GM21528 (cell line): ENCODE measurements at regions not wholly inside any gene's neighbourhood (a gene's known extent, or its start where the extent isn't known, plus 50 kb on each side); places are given as distances from the start of the nearest gene placed in this dataset.

Experiments used
- ATAC-seq: cut with Tn5 transposase; IDR thresholded peaks from one replicate; pipeline ENCODE4 v1.9.1; 2021; ENCODE audit warnings: mild to moderate bottlenecking, moderate library complexity; ENCODE audit not compliant: unreplicated experiment, low FRiP score

DNA sequence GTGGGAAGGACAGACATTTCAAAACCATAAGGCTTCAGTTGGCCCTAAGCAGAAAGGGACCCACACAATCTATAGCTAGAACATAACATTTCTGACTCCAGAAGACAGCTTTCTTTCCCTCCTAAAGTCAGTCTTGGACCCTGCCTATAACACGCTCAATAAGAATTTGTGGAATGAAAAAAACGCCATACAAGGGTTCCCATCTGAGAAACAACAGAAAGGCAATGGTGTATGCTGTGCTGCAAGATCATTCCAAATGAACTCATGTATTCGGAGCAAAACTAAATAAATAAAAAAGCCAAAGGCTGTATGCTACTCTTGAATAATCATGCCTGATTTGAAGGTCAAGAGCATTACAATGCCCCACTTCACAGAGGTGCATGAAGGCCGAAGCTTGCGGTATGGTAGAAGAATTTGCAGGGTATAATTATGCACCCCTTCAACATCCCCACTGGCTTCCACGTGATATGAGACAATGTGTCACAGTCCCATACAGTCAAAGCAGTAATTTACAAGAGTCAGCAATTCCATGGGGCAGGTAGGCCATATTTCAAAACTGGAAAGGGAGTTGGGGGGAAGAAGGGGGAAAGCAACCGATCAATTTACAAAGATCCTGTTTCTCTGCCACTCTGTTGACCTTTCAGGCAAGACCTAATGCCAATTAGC, 61.4 kb upstream of the SLC14A2 start:
- no peak for ATAC-seq

DNA sequence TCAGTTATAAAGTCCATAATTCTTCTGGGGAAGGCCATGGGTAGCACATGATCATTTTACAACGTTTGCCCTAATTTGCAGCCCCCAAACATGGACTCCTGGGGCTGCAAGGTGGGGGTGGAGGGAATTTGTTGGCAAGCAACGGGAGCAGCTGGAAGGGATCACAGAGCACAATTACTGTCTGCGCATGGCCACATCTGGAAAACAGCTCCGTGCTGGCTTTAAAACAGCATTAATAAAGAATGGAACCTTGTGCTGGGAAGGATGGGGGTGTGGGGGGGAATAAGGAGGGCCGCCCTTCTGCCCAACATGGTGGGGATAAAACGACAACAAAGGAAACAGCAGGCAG, 60.9 kb upstream of the SLC14A2 start:
- no peak for ATAC-seq

DNA sequence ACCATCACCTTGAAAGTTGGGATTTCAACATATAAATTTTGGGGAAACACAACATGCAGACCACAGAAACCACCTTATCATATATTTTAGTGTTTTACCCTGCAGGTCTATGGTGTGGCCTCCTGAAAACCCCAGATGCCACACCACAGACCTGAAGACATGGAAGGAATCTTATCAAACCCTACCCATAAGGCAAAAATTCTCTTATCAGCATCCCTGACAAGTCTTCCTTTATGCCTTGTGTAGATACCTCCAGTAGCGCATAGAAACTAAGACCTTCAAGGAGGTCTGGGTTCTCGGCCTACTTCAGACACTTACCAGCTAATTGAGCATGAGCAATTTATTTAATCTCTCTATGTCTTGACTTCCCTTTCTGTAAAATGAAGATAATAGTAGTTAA, 59.1 kb upstream of the SLC14A2 start:
- no peak for ATAC-seq

DNA sequence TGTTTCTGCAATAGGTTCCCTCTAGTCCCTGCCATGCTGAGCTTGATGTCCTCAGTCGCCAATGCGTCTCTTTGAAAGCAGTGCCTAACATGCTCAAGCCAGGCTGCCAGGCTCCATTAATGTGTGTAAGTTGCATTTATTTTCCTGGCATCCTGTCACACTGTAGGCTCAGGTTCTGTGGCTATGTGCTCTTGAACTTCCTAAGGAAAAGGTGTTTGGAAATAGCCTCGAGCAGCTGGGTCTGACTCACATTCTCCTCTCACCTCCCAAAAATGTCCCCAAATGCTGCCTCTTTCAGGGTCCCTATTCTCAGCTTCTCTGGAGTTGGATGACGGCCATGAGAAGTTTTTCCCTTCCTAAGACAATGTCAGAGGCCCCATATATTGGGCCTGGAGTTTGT, 58.0 kb upstream of the SLC14A2 start:
- no peak for ATAC-seq

DNA sequence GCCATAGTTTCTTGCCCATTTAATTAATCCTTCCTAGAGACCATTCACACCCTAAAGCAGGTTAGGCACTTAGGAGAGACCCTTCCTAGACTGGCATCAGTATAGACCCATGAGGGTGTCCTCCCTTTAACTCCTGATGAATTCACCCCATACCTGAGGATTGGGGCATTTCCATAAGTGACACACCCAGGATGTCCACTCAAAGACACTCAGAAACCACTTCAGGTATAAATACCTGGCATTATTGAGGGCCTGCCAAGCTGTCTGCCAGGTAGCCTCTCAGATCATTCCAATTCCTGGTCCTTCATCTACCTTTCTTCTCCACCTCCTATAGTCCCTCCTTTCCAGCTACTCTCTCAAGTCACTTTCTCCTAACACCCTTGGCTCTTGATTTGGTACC, 57.5 kb upstream of the SLC14A2 start:
- ATAC-seq = no peak

DNA sequence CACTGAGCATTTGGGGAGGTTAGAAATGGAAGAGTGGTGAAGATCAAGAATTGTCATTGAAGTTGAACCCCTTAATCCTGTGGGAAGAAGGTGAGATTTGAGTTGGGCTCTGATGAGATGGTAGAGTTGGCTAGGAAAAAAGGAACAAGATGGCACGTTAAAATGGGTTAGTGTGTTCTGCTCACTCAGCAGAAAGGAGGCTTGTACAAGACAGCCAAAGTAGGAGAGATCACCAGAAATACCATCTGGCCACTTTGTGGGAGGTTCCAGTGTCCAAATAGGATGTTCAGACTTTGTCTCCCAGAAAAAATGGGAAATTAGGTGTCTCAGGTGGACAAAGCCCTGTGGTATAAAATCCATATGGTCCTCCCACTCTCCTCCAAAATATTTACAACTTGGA, 56.0 kb upstream of the SLC14A2 start:
- ATAC-seq = no peak

DNA sequence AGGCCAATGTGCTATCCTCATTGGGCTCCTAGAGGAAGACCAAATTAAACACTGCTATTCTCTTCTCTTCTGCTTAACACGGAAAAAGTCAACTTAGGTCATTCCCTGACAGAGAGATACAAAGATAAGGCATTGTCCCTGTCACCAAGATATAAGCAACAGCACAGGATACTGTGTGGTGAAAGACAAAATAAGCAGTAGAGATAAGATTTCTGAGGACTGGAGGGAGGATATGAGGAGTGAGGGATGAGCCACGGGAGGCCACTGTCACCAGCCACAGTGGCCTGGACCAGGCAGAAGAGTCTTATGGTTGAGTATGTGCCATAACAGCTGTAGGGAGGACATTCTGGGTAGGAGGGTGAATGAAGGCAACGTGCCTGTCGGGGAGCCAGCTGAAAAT, 54.4 kb upstream of the SLC14A2 start:
- ATAC-seq = no peak

DNA sequence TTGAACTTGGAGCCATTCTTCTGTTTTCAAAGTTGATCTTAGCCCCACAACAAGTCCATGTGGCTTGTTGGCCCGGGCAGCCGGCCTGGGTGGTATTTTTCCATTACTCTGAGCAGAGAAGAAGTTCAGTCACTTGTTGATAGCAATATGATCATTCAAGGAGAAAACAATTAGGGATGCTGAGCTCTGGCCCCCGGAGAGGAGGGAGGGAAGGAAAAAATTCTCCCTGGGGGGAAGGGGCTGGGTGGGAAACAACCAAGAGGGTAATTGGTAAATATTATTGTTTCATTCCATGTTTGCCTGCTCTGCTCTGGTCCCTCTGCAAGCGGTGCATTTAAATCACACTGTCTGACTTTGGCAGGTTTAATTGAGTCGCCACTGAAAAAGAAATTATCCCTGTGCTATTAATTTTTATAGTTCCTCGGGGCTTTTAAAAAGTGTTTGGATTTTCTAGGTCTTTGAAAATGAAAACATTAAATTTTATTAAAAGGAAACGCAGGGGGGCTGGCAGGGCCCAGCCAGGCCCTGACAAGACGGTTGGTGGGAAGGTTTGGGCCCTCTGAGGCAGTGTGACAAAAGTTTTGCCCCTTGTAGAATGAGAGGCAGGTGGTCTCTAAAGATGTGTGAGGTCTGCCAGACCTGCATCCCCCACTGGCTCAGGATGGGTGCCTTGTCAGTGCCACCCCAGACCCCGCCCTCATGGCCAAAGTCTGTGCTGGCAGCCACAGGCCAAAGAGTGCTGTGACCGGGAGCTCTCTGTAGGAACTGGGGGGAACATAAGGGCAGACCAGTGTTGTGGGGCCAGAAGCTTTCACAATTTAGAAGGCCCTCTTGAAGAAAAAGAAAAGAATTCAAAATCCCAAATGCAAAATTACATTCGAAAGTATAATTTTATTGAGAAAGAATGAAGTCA, 52.5 kb upstream of the SLC14A2 start:
- ATAC-seq = no peak

DNA sequence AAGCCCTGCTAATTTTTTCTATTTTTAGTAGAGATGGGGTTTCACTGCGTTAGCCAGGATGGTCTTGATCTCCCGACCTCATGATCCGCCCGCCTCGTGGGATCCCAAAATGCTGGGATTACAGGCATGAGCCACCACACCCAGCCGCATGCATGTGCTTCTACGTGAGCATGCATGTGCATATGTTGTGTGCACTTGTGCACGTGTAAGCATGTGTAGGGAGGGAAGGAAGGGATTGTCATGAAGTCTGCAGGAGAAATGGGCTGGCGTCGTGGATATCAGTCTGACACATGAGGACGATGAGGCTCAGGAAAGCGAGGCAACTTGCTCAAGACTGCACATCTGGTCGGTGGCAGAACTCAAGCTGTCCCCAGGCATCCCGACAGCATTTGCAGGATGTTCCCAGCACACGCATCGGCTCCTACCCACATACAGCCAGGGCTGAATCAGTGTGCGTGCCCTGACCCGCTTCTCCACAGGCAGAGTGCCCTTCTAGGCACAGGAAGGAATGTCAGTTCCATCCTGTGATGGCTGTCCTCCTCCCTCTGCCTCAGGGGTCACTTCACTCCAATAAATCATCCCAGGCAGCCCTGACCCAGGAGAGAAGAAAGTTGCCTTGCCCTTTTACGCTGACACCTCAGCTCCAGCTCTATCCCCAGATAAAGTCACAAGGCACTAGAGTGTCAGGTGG, 49.9 kb upstream of the SLC14A2 start:
- no peak for ATAC-seq
